Ishikawa (cell line): ENCODE measurements at regions not wholly inside any gene's neighbourhood (a gene's known extent, or its start where the extent isn't known, plus 50 kb on each side); places are given as distances from the start of the nearest gene placed in this dataset.

Experiments
- CEBPB ChIP-seq: IDR thresholded peaks from 2 replicates; pipeline ENCODE4 v1.6.1; 2012
- CREB1 ChIP-seq: IDR thresholded peaks from 2 replicates; pipeline ENCODE4 v1.6.1; 2012; ENCODE audit warnings: low read depth
- EGR1 ChIP-seq: IDR thresholded peaks from 2 replicates; pipeline ENCODE4 v1.6.1; 2012
- EP300 ChIP-seq: IDR thresholded peaks from 2 replicates; pipeline ENCODE4 v1.6.1; 2012; ENCODE audit warnings: borderline replicate concordance
- FOXM1 ChIP-seq: IDR thresholded peaks from 2 replicates; pipeline ENCODE4 v1.6.1; 2012; ENCODE audit warnings: low read depth, borderline replicate concordance
- MAX ChIP-seq: IDR thresholded peaks from 2 replicates; pipeline ENCODE4 v1.6.1; 2012
- NFIC ChIP-seq: IDR thresholded peaks from 2 replicates; pipeline ENCODE4 v1.6.1; 2012
- RAD21 ChIP-seq: IDR thresholded peaks from 2 replicates; pipeline ENCODE4 v1.6.1; 2012; ENCODE audit warnings: low read depth
- REST ChIP-seq: IDR thresholded peaks from 2 replicates; pipeline ENCODE4 v1.6.1; 2012; ENCODE audit warnings: low read depth, mild to moderate bottlenecking
- TAF1 ChIP-seq: IDR thresholded peaks from 2 replicates; pipeline ENCODE4 v1.6.1; 2012; ENCODE audit warnings: low read depth, mild to moderate bottlenecking
- TCF12 ChIP-seq: IDR thresholded peaks from 2 replicates; pipeline ENCODE4 v1.6.1; 2012; ENCODE audit warnings: low read depth
- TEAD4 ChIP-seq: IDR thresholded peaks from 2 replicates; pipeline ENCODE4 v1.6.1; 2012
- USF1 ChIP-seq: IDR thresholded peaks from 2 replicates; pipeline ENCODE4 v1.6.1; 2012
- YY1 ChIP-seq: IDR thresholded peaks from 2 replicates; pipeline ENCODE4 v1.6.1; 2012; ENCODE audit warnings: low read depth
- ZBTB7A ChIP-seq: IDR thresholded peaks from 2 replicates; pipeline ENCODE4 v1.6.1; 2012; ENCODE audit warnings: low read depth

GRCh38 chr10:84571146-84571545 is 242.8 kb downstream of the CCSER2 start:
- no peak for TF ChIP-seq CEBPB
- no peak for TF ChIP-seq NFIC
- no peak for TF ChIP-seq CREB1
- no peak for TF ChIP-seq MAX
- TF ChIP-seq TCF12: no peak
- no peak for TF ChIP-seq EP300
- TF ChIP-seq TAF1: no peak
- no peak for TF ChIP-seq ZBTB7A
- TF ChIP-seq RAD21: no peak
- no peak for TF ChIP-seq TEAD4
- TF ChIP-seq REST: no peak
- TF ChIP-seq YY1: no peak
- no peak for TF ChIP-seq FOXM1
- TF ChIP-seq EGR1: no peak
- TF ChIP-seq USF1: no peak

GRCh38 chr10:84574102-84574501 is 245.7 kb downstream of the CCSER2 start:
- no peak for TF ChIP-seq EGR1
- no peak for TF ChIP-seq TEAD4
- no peak for TF ChIP-seq EP300
- TF ChIP-seq FOXM1: no peak
- no peak for TF ChIP-seq RAD21
- TF ChIP-seq TAF1: no peak
- no peak for TF ChIP-seq TCF12
- TF ChIP-seq NFIC: no peak

GRCh38 chr10:84581976-84582375 is 253.6 kb downstream of the CCSER2 start:
- no peak for TF ChIP-seq MAX
- no peak for TF ChIP-seq TEAD4
- no peak for TF ChIP-seq NFIC
- no peak for TF ChIP-seq RAD21

GRCh38 chr10:84583501-84583900 is 255.1 kb downstream of the CCSER2 start:
- no peak for TF ChIP-seq EP300
- no peak for TF ChIP-seq TEAD4
- no peak for TF ChIP-seq TCF12
- TF ChIP-seq RAD21: no peak
- no peak for TF ChIP-seq CEBPB
- no peak for TF ChIP-seq CREB1
- no peak for TF ChIP-seq YY1

- TF ChIP-seq NFIC (no peak), USF1 (no peak), CEBPB (no peak), TEAD4 (no peak), YY1 (no peak), FOXM1 (no peak), REST (no peak), CREB1 (no peak), ZBTB7A (no peak), MAX (no peak), EGR1 (no peak), TCF12 (no peak), EP300 (no peak), TAF1 (no peak), RAD21 (no peak)
These were observed 259.4 kb downstream of the CCSER2 start for GRCh38 chr10:84587789-84588188.

- TF ChIP-seq CREB1 (no peak), YY1 (no peak), RAD21 (no peak), TEAD4 (no peak), TAF1 (no peak), REST (no peak), CEBPB (no peak), FOXM1 (no peak), USF1 (no peak), ZBTB7A (no peak), NFIC (no peak), MAX (no peak)
These were observed 260.0 kb downstream of the CCSER2 start for GRCh38 chr10:84588426-84588825.
